ENCODE measurements at regions not wholly inside any gene's neighbourhood (a gene's known extent, or its start where the extent isn't known, plus 50 kb on each side); places are given as distances from the start of the nearest gene placed in this dataset.

DNA sequence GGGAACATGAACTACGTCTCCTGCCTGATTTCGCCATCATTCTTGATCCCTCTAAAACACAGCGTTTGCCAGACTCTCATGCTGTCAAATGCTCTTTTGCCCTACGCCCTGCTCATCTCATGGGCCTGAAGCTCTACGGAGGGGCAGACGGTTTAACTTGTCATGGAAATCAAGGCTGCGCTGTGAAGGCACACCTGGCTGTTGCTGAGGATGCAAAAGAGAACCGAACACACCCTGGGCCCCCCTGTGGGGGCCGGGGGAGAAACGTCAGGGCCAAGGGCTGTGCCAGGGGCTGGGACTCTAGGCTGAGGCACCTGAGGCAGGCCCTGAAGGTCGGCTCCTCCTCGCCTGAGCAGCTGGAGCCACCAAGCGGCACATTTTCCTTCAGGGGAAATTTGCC is 957.2 kb downstream of the BRD1 start (continued):
- TF ChIP-seq, protein P1, sequence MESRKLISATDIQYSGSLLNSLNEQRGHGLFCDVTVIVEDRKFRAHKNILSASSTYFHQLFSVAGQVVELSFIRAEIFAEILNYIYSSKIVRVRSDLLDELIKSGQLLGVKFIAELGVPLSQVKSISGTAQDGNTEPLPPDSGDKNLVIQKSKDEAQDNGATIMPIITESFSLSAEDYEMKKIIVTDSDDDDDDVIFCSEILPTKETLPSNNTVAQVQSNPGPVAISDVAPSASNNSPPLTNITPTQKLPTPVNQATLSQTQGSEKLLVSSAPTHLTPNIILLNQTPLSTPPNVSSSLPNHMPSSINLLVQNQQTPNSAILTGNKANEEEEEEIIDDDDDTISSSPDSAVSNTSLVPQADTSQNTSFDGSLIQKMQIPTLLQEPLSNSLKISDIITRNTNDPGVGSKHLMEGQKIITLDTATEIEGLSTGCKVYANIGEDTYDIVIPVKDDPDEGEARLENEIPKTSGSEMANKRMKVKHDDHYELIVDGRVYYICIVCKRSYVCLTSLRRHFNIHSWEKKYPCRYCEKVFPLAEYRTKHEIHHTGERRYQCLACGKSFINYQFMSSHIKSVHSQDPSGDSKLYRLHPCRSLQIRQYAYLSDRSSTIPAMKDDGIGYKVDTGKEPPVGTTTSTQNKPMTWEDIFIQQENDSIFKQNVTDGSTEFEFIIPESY (IDR thresholded peaks at IDR 0.05; ENCODE audit: extremely low read depth, insufficient replicate concordance, low read length): no peak
- TF ChIP-seq, protein P2, sequence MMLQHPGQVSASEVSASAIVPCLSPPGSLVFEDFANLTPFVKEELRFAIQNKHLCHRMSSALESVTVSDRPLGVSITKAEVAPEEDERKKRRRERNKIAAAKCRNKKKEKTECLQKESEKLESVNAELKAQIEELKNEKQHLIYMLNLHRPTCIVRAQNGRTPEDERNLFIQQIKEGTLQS (IDR thresholded peaks at IDR 0.05): no peak

DNA sequence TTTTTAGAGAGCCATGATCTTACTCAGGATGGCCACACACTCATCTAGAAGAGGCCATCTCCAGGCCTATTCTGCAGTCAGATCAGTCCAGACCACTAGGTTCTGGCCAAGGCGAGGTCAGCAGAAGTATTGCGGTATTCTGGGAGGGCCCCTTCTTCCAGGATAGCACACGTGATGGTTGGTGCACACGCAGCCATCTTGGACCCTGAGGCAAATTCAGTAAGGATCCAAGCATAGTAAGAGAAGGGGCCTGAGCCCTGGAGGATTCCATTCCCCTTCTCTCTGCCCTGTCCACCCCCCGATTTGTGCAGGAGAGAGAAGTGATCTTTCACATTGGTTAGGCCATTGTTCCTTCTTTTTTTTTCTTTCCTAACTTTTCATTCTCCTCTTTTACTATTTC is 957.9 kb downstream of the BRD1 start:
- Histone ChIP-seq H2AFZ (ENCODE audit: low read depth, low read length, poor library complexity, severe bottlenecking) (no peak overlapping the region), H3K27me3 (ENCODE audit: insufficient read depth, low read length) (peaks cover 31% of the 10 kb centered on the region), H3K4me3 (replicated peaks in 1 of 2; ENCODE audit: low read depth in 1 of 2, low read length in 2 of 2) (no peak overlapping the region), H3K9me3 (ENCODE audit: control insufficient read depth in 1 of 2, insufficient read depth in 1 of 2, low read depth in 1 of 2, low read length in 2 of 2) (no peaks in the 10 kb centered on the region), H3K36me3 (ENCODE audit: control insufficient read depth in 1 of 2, insufficient read depth in 2 of 2, low read length in 2 of 2) (no peaks in the 10 kb centered on the region), H4K20me1 (ENCODE audit: insufficient read depth) (no peaks in the 10 kb centered on the region), H3K4me1 (ENCODE audit: control insufficient read depth in 1 of 2, insufficient read depth in 2 of 2, low read length in 2 of 2) (no peaks in the 10 kb centered on the region), H3K27ac (ENCODE audit: low read depth, low read length) (no peak overlapping the region), H3K9me2 (ENCODE audit: insufficient read depth) (no peaks in the 10 kb centered on the region), H3K79me2 (ENCODE audit: insufficient read depth, low read length) (no peaks in the 10 kb centered on the region), H3K9ac (ENCODE audit: low read length) (no peak overlapping the region), H3K4me2 (ENCODE audit: low read length) (no peak overlapping the region)
- DNase-seq (ENCODE audit: low read depth, low spot score) (no peak), ATAC-seq (no peak)
- ChIA-PET CTCF (no interaction called here), POLR2A (no interaction called here), RAD21 (ENCODE audit: low non-redundant PET in 1 of 2, low total read pairs in 2 of 2, uncharacterized antibody in 2 of 2, unreplicated experiment in 2 of 2) (no interaction called here)
- BruUV-seq (replicated peaks): no TSS peak
- intact Hi-C loops (cut with micrococcal nuclease): no loop called here
- TF ChIP-seq EGR1 (IDR thresholded peaks at IDR 0.05; ENCODE audit: low read depth): no peak
- TF ChIP-seq JUND (IDR thresholded peaks at IDR 0.05): no peak
- no peak for TF ChIP-seq POLR2A (IDR thresholded peaks at IDR 0.05; ENCODE audit: borderline replicate concordance, extremely low read depth, insufficient read depth, insufficient read length)
- no peak for TF ChIP-seq ELF1 (IDR thresholded peaks at IDR 0.05; ENCODE audit: borderline replicate concordance, low read depth)
- TF ChIP-seq SP1 (IDR thresholded peaks at IDR 0.05; ENCODE audit: low read depth): no peak
- no peak for TF ChIP-seq EZH2 (IDR thresholded peaks at IDR 0.05)
- no peak for TF ChIP-seq SRF (IDR thresholded peaks at IDR 0.05; ENCODE audit: low read depth)
- TF ChIP-seq, protein P1 (IDR thresholded peaks at IDR 0.05; ENCODE audit: extremely low read depth, insufficient replicate concordance, low read length): no peak
- no peak for TF ChIP-seq YY1 (IDR thresholded peaks at IDR 0.05; ENCODE audit: extremely low read depth, insufficient replicate concordance, low read depth, low read length)
- TF ChIP-seq, protein P3, sequence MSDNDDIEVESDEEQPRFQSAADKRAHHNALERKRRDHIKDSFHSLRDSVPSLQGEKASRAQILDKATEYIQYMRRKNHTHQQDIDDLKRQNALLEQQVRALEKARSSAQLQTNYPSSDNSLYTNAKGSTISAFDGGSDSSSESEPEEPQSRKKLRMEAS (IDR thresholded peaks at IDR 0.05): no peak
- no peak for TF ChIP-seq ZNF274 (IDR thresholded peaks at IDR 0.05; ENCODE audit: low read depth, low read length)
- TF ChIP-seq POLR2AphosphoS5 (IDR thresholded peaks at IDR 0.05; ENCODE audit: low read depth, low read length): no peak
- TF ChIP-seq EZH2phosphoT487 (IDR thresholded peaks at IDR 0.05; ENCODE audit: borderline replicate concordance): no peak
- no peak for TF ChIP-seq TCF7L2 (IDR thresholded peaks at IDR 0.05; ENCODE audit: borderline replicate concordance, extremely low read depth, insufficient read depth, insufficient read length)
- TF ChIP-seq FOSL1 (IDR thresholded peaks at IDR 0.05; ENCODE audit: low read depth): no peak
- no peak for TF ChIP-seq SIN3A (IDR thresholded peaks at IDR 0.05; ENCODE audit: low read depth)
- TF ChIP-seq RAD21 (IDR thresholded peaks at IDR 0.05; ENCODE audit: low read depth): no peak
- TF ChIP-seq, protein P2 (IDR thresholded peaks at IDR 0.05): no peak
- no peak for TF ChIP-seq CBX3 (IDR thresholded peaks at IDR 0.05; ENCODE audit: low read depth)
